ENCODE measurements at regions not wholly inside any gene's neighbourhood (a gene's known extent, or its start where the extent isn't known, plus 50 kb on each side); places are given as distances from the start of the nearest gene placed in this dataset.
"Not testable (repeated sequence)": the region's sequence is repeated elsewhere in the genome, so short reads cannot be mapped to it uniquely, and the experiment has no call there.

DNA sequence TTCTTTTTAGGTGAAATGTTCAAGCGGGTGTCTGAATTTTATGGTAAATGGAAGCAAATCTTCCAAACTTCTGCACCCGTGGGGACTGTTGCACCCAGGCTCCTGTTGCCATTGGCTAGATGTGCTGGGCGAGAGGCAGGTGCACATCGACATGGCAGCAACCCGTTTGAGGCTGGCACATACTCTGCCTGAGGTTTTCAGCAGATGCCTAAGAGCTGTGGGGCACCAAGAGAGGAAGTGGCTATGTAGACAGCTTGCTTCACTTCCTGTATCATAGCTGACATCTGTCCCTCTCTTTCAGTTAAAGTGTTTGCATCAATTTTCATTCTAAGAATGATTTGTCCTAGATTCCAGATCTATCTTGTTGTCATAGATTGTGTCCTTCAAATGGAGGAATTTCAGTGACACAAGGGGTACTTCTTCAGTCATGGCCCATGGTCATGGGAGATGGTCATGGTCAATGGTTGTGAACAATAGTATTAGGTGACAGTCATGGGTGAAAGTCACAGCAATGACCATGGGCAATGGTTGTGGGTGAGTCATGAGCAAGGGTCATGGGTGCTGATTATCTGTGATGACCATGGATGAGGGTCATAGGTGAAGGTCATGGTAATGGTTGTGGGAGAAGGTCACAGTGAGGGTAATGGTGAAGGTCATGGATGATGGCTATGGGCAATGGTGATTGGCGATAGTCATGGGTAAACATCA is 115.1 kb upstream of the IRX4 start:
- in situ Hi-C loops (cut with HindIII; ENCODE audit: low sequenced_read_pairs): no loop called here

DNA sequence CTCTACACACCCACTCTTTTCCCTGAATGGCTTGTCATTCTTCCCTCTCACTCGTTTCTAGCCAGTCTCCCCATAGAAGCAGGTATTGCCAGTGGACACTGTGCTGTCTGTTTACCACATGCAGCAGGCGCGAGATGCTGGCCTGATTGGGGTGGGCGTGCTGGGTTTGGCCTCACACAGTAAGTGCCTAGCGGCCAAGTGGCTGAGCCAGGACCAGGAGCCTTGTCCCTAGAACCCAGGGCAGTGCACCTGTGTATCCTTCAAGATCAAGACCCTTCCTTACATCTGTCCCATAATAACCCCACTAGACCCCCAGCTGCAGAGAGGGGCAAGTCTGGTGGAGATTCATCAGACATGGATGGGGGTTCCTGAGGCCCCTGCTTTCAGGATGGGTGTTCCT is 112.8 kb upstream of the IRX4 start:
- in situ Hi-C loops (cut with HindIII; ENCODE audit: low sequenced_read_pairs): no loop called here

DNA sequence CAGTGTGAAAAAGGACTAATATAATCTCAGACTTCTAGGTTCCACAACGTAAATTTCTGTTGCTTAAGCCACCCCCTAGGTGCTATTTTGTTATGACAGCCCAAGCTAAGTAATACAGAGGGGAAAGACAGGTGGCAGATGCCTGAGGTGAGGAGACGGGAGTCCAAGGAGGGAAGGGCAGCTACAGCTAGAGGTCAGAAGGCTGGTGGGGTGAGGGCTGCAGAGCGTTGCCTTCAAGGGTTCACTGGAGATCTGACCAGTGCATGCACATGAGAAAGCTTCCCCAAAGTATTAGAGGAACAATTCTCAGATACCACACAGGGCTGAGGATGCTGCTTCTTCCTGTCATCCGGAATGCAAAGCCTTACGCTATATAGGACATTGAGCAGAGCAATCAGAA is 104.7 kb upstream of the IRX4 start:
- in situ Hi-C loops (cut with HindIII; ENCODE audit: low sequenced_read_pairs): no loop called here

- in situ Hi-C loops (cut with HindIII; ENCODE audit: low sequenced_read_pairs): no loop called here
Observed at GRCh38 chr5:1985781-1986180, 103.1 kb upstream of the IRX4 start.

DNA sequence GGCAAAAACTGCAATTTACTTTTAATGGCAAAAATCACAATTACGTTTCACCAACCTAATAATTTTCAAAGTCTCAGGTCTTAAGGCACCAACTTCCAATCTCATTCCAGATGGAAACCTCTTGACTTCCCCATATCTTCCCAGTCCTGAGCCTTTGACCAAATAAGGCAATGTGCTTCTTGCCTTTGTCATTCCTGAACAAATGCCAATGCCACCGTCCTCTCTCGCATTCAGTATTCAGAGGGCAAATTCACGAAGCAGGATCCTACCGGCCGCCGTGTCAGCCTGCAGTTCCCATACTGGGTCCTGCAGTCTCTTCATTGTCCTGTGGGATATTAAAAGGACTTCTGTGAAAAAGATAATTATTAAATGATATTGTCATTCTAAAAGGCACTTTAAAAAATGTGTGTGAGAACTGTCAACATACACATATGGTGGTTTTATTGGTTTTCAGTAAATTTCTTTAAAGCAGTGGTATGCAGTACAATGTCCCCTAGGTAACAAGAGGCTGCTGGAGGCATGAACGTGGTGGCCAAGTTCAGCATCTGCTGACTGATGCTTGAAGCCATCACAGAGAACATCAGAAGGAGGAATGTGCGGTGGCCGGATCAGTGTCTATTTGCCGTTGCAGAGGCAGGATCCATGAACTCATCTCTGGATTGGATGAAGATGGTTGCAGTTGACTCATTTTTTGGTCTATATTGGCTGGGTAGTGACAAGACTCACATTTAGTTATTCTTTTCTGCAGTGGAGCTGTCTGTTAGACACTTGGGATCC is 101.4 kb upstream of the IRX4 start:
- in situ Hi-C loops (cut with HindIII; ENCODE audit: low sequenced_read_pairs): no loop called here

DNA sequence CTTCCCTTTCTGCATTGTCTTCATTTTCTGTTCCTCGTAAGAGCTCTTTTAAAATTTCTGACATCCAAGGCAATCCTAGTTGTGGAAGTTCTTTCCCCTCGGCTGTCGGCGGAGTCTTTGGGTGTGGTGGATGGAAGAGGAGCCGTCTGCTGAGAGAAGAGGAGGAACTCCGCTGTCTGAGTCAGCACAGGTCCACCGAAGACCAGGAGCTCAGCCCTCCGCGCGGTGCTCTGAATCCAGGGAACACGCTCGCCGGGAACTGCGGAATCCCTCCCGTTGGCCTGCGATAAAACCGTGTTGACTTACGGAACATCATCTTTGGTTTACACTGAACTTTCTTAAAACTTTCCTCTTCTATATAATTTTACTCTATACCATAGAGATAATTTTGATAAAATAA is 100.7 kb upstream of the IRX4 start:
- in situ Hi-C loops (cut with HindIII; ENCODE audit: low sequenced_read_pairs): no loop called here

- in situ Hi-C loops (cut with HindIII; ENCODE audit: low sequenced_read_pairs): not testable (repeated sequence)
Observed at GRCh38 chr5:1982561-1982960, 99.8 kb upstream of the IRX4 start.

GRCh38 chr5:1975898-1976765 is 93.4 kb upstream of the IRX4 start:
- in situ Hi-C loops (cut with HindIII; ENCODE audit: low sequenced_read_pairs): loop anchor here (5.0 kb wide), 1 partner anchor 74 kb away; no protein-coding TSS in a partner anchor

DNA sequence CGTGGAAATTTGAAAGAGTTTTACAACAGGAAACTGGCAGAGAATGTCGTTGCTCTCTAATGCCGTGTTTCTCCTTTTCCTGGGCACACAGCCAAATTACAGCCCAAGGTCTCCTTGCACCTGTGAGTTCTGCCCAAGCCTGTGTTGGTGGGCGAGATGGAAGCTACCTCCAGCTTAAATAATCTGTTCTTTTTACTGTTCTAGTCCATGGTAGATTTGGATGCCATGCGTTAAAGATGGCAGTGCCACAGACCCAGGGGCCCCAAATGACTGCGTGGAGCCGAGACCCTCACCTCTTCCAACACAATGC is 92.6 kb upstream of the IRX4 start:
- in situ Hi-C loops (cut with HindIII; ENCODE audit: low sequenced_read_pairs): loop anchor here (5.0 kb wide), 1 partner anchor 73 kb away; no protein-coding TSS in a partner anchor

DNA sequence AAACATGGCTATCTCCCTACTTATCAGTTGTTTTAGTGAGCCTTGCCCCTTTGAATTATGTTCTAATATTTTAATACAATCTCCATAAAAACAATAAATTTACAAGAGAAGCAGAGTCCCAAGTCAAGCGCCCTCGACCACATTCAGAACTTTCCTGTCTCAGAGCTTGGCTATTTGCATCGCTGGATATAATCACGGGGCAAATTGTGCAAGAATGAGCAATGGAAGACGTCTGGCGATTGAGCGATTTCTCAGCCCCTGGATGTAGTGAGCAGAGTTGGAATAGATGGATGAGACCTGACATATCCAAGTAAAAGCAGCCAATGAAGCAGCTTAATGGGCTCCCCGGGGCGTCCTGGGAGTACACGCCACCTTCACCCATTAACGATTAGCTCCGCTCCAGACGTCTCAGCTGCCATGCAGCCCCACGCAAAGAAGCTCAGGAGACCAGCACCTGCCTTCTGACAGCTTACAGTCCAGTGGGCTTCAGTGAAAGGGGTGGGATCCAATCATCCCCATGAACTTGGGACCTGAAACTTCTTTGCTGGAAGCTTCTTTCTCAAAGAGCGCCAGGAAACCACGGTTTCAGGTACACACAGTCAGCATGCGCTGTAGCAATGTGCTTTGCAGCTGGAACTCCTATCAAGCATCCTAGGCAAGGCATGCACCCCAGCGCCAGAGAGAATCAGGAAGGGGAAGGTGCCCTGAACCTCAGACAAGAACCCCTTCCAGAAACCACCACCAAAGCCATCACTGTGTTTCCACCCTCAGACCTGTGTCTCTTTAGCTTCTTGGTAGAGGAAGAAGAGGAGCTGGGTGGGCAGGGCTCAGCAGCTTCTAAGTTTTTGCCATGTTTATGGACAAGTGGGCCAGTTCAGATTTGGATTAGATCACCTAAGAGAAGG is 92.0 kb upstream of the IRX4 start:
- in situ Hi-C loops (cut with HindIII; ENCODE audit: low sequenced_read_pairs): loop anchor here (5.0 kb wide), 1 partner anchor 72 kb away; no protein-coding TSS in a partner anchor

DNA sequence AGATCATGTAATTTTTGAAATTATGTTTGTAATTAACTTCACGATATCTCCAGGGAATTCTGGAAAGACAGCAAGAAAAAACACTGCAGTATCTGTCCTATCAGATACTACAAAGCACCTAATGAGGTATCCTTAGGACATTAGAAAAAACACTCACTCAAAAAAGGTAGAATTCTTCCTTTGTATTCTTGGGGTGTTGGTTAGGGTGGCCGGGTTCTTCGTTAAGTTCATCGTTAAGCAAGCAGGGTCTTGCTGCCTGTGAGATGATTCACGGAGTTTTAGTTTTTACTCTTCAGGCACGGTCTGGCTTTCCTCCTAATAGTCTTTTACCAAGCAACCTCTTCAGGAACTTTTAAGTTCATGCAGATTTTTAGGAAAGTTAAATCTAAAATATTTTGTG is 91.4 kb upstream of the IRX4 start:
- in situ Hi-C loops (cut with HindIII; ENCODE audit: low sequenced_read_pairs): no loop called here

DNA sequence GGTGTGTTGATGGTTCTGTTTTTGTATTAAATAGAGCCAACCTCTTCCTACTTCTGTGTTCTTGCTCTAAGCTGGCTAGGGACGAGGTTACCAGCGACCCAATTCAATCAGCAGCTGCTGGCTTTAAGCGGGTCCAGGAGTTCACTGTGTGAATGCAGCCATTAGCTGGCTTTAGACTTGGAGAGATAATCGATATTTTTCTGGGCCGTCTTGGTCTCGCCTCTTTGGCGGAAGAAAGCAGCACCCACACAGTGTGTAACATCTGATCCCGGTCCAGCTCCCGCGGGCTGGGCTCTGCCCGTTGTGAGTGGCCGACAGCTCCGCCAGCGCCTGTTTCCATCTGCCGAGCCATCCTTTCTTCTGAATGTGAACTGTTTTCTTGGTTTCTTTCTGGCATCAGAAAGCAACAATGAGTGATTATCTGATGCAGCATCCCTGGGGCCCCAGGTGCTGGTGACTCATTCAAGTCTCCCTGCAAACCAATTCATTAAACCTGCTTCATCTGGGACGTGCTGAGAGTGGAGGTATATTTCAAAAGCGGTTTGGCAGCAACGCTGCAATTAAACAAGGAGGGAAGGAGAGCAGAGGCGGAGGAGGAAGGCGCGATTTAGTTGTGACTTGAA is 90.8 kb upstream of the IRX4 start:
- in situ Hi-C loops (cut with HindIII; ENCODE audit: low sequenced_read_pairs): no loop called here

DNA sequence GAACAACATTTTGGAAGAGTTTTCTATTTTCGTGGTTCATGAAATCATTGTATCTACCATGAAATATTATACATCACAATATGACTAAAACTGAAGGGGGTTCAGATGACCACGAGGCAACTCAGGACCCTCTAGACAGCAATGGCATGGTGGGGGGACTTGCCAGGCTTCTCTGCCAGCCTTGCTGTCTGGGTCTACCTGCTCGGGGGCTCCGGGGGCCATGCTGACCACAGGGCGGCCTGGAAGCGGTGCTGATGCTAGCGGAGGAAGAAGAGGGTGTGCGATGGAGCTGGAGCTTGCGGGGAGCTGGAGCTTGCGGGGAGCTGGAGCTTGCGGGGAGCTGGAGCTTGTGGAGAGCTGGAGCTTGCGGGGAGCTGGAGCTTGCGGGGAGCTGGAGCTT is 89.2 kb upstream of the IRX4 start:
- in situ Hi-C loops (cut with HindIII; ENCODE audit: low sequenced_read_pairs): no loop called here

- in situ Hi-C loops (cut with HindIII; ENCODE audit: low sequenced_read_pairs): no loop called here
Observed at GRCh38 chr5:1967736-1968135, 85.0 kb upstream of the IRX4 start.

DNA sequence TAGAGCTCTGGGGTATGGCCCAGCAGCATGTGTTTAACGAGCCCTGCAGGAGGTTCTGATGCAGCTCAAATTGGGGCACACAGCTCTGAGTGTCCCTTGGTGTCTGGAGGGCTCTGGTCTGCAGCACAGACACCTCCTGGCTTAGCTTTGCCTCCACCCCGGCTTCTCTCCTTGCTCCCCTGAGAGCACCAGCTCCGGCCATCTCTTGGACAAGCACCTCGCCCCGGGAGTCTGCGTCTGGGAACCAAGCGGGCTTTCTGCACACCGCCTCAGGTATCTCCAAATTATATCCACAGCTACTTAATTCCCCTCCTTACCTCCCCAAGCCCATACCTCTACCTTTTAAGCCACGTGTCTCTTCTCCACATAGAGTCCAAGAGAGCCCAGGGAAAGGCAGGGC is 83.7 kb upstream of the IRX4 start:
- in situ Hi-C loops (cut with HindIII; ENCODE audit: low sequenced_read_pairs): no loop called here

DNA sequence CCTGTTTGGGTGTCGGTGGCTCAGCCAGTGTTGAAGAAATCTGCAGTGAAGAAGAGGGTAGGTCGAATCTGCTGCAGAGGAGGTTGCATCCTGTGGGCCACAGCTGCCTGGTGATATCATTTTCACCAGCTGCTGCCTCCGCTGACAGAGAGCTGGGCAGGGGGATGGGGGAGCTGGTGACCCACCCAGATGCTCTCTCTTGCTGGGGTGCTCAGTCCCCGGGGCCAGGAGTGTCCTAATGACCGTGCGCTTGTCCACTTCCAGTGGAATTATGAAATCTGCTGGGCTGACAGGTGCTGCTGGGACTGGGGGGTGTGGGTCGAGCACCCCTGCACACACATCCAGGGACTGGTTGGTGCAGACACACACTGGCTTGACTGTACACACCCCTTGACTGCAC is 83.2 kb upstream of the IRX4 start:
- in situ Hi-C loops (cut with HindIII; ENCODE audit: low sequenced_read_pairs): no loop called here

DNA sequence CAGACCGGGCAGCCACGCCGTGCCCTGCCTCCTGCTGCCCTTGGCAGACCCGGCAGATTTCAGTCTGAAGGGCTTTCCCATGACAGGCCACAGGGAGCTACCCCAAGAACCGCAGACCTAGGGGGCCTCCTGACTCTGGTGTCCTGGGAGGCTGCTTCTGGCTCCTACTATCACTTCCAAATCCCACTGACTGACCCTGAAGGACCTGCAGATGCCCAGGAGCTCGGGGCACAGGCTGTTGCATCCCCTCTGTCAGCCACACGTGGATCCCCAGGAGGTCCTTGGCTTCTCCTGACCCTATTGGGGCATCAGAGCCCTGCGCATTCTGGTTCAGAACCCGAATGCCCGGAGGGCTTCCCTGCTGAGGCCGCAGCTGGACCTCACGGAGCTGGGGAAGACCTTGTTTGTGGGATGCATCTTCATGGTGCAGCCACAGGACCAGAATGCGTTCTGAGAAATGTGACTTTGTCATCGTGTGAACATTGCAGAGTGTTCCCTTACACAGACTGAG is 81.3 kb upstream of the IRX4 start:
- in situ Hi-C loops (cut with HindIII; ENCODE audit: low sequenced_read_pairs): no loop called here

GRCh38 chr5:1963358-1963757 is 80.6 kb upstream of the IRX4 start:
- in situ Hi-C loops (cut with HindIII; ENCODE audit: low sequenced_read_pairs): no loop called here

GRCh38 chr5:1962619-1963355 is 80.1 kb upstream of the IRX4 start:
- in situ Hi-C loops (cut with HindIII; ENCODE audit: low sequenced_read_pairs): no loop called here
